Aorta (tissue), 5 donors: ENCODE measurements at regions not wholly inside any gene's neighbourhood (a gene's known extent, or its start where the extent isn't known, plus 50 kb on each side); places are given as distances from the start of the nearest gene placed in this dataset.

Experiments
- ATAC-seq: fragments of 200-7000 bp; cut with Tn5 transposase; one replicate; pipeline ENCODE4 v1.9.1; 2022; ENCODE audit warnings: moderate library complexity; ENCODE audit not compliant: low FRiP score
- DNase-seq, 2 donors: peaks; one replicate each; pipeline ENCODE4 v3.0.0-alpha.2; 2020
- H3K27ac ChIP-seq, 2 donors: one replicate each; pipeline ENCODE4 v1.5.1; 2013; ENCODE audit warnings: low read length in 2 of 2, mild to moderate bottlenecking in 2 of 2, moderate library complexity in 2 of 2, control low read depth in 1 of 2, inconsistent platforms in 1 of 2, low read depth in 1 of 2
- H3K27me3 ChIP-seq, 2 donors: one replicate each; pipeline ENCODE4 v1.6.1; 2013; ENCODE audit warnings: control low read depth in 1 of 2, low read length in 1 of 2, mild to moderate bottlenecking in 1 of 2, moderate library complexity in 1 of 2; ENCODE audit not compliant: insufficient read depth in 2 of 2, control insufficient read depth in 1 of 2
- H3K36me3 ChIP-seq, 2 donors: one replicate each; pipeline ENCODE4 v1.6.1; 2013; ENCODE audit warnings: control low read depth in 1 of 2, low read length in 1 of 2, mild to moderate bottlenecking in 1 of 2; ENCODE audit not compliant: insufficient read depth in 2 of 2, control insufficient read depth in 1 of 2
- H3K4me1 ChIP-seq, 2 donors: one replicate each; pipeline ENCODE4 v1.6.1; 2013; ENCODE audit warnings: low read length in 2 of 2, control low read depth in 1 of 2, mild to moderate bottlenecking in 1 of 2, moderate library complexity in 1 of 2; ENCODE audit not compliant: insufficient read depth in 2 of 2, control insufficient read depth in 1 of 2
- H3K4me3 ChIP-seq, 2 donors: one replicate each; pipeline ENCODE4 v1.5.1; 2013; ENCODE audit warnings: low read length in 2 of 2, control low read depth in 1 of 2, mild to moderate bottlenecking in 1 of 2
- H3K9me3 ChIP-seq: one replicate; pipeline ENCODE4 v1.6.1; 2013; ENCODE audit warnings: mild to moderate bottlenecking, low read length; ENCODE audit not compliant: control insufficient read depth
- WGBS, 2 donors: extraction: QIAGEN DNeasy Blood & Tissue Kit; methylation state at CpG; one replicate each; pipeline ENCODE4 v1.1.7; 2013; 5-methylcytosine and 5-hydroxymethylcytosine counted together
- intact Hi-C, 2 donors: fragments of 100-400 bp; cut with DNase I; formaldehyde crosslinking; loops; one replicate each; pipeline versions ENCODE4 v1.14.2 to v1.15.0; 2022
- donor health status: healthy with polysubstance abuse.
- donor health status: Bipolar disorder and iron deficiency.
- donor health status: DM: no; HTN: no; CAD: no.
- donor health status: DM: no; HTN: no; CAD: no.
- donor health status: DM: yes; HTN: yes; CAD: no.

DNA sequence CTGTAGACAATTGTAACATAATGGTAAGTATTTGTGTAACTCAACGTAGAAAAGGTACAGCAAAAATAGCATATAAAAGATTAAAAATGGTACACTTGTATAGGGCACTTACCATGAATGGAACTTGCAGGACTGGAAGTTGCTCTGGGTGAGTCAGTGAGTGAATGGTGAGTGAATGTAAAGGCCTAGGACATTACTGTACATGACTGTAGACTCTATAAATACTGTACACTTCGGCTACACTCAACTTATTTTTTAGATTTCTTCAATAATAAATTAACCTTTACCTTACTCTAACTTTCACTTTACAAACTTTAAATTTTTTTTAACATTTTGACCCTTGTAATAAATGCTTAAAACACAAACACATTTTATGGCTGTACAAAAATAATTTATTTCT lies 72.1 kb upstream of the FAM216B start:
- intact Hi-C loops: no loop called here
- Histone ChIP-seq H3K4me3 (no peak overlapping the region), H3K36me3 (no peaks in the 10 kb centered on the region), H3K27me3 (no peaks in the 10 kb centered on the region), H3K27ac (no peak overlapping the region), H3K4me1 (no peaks in the 10 kb centered on the region), H3K9me3 (no peaks in the 10 kb centered on the region)
- no peak for DNase-seq
- no peak for ATAC-seq
- WGBS, 2 donors: 92 to 93% methylated on average over 2 of the region's 2 CpGs

DNA sequence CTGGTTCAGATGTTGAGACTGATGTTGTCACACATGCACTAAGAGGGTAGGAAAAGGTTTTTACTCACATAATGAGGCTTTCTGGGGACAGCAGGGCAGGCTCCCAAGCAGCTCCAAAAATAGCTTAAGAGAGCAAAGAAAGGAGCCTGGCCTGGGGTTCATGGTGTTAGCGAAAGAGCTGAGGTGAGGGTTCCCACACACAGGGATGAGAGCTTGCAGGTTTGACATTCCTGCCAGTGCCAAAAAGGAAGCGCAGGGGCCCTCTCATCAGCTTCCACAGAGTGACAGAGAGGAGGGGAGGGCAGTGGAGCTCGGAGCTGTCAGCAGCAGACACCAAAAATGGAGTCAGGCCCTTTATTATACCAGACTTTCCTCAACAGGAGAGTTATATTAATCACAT lies 65.5 kb upstream of the FAM216B start:
- ATAC-seq: no peak
- H3K27ac ChIP-seq: no peak overlapping the region
- no peaks in the 10 kb centered on the region for H3K9me3 ChIP-seq
- no peaks in the 10 kb centered on the region for H3K27me3 ChIP-seq
- no peak overlapping the region for H3K4me3 ChIP-seq
- no peaks in the 10 kb centered on the region for H3K36me3 ChIP-seq
- H3K4me1 ChIP-seq: no peaks in the 10 kb centered on the region
- intact Hi-C loops: no loop called here
- no peak for DNase-seq
- WGBS, 2 donors: 58 to 79% methylated on average over 3 of the region's 3 CpGs

DNA sequence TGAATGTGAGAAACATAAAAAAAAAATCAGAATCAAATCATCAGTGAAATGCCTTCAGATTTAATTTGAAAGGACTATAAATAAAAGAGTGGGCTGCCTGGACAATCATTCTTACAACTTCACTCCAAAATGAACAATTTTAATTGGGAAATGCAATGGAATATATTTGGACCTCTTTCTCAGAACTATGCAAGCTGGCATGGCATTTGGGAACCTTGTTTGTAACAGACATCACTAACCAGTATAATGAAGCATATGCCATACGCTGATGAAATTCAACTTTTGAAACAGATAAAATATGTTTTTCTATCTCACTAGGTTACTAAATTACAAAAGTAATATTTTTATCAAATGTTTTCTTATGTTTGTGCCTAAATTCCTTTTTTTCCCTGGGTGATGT lies 64.2 kb upstream of the FAM216B start:
- H3K27ac ChIP-seq: no peak overlapping the region
- H3K27me3 ChIP-seq: no peaks in the 10 kb centered on the region
- ATAC-seq (no peak), DNase-seq (no peak)
- no peaks in the 10 kb centered on the region for H3K4me1 ChIP-seq
- WGBS, 2 donors: 62 to 95% methylated on average over 1 of the region's 1 CpG
- no peak overlapping the region for H3K4me3 ChIP-seq
- no peaks in the 10 kb centered on the region for H3K9me3 ChIP-seq
- intact Hi-C loops: no loop called here
- H3K36me3 ChIP-seq: no peaks in the 10 kb centered on the region

DNA sequence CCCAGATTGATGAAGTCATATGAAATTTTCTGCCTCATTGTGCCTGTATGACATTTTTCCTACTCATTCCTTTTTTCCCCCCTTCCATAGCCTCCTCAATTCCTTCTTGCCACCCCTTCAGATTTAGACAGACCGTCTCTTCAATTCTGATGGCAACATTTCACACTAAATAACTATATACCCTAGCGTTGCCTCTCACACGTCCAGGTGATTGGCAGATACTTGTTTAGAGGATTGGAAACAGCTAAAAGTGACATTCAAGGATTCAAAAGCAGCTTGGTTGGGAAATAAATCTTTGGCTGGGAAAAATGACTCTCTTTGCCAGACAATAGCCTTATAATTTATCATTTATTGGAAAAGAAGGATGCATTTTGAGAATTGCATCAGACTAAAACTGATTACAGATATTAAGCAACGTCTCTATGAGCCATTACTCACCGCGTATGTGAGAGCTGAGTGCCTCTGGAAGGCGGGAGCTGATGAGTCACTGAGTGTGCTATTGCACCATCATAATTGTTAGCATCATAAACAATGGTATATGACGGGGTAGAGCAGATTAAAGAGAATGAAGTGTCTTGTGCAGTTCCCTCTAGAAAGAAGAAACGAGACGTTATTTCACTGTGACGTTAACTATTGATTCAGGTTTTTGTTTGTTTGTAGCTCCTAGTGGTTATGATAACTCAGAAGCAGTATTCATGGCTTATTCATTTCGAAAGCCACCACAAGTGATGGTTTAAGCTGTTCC lies 61.1 kb upstream of the FAM216B start:
- H3K27me3 ChIP-seq: no peaks in the 10 kb centered on the region
- H3K4me3 ChIP-seq: no peak overlapping the region
- intact Hi-C loops: no loop called here
- H3K9me3 ChIP-seq: no peaks in the 10 kb centered on the region
- no peaks in the 10 kb centered on the region for H3K4me1 ChIP-seq
- H3K27ac ChIP-seq: no peak overlapping the region
- H3K36me3 ChIP-seq: no peaks in the 10 kb centered on the region
- DNase-seq: no peak
- 73 to 75% methylated on average over 12 of the region's 12 CpGs for WGBS, 2 donors
- ATAC-seq: peak; percentile 89

DNA sequence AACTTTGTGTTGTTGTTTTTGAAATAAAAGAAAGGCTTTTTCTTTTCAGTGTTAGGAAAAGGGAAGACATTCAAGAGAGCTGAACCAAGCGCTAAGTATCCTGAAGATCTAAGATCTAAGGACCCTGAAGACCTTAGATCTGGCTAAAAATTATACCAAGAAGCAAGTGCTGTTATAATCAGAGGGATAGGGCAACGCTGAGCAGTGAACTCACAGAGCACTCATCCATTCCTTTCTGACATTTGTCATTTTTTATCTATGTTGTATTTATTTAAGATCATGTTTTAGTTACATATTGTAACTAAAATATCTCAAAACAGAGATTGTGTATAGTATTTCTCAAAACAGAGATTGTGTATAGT lies 60.5 kb upstream of the FAM216B start:
- Histone ChIP-seq H3K4me1 (no peaks in the 10 kb centered on the region), H3K27me3 (no peaks in the 10 kb centered on the region), H3K4me3 (no peak overlapping the region), H3K27ac (no peak overlapping the region), H3K36me3 (no peaks in the 10 kb centered on the region), H3K9me3 (no peaks in the 10 kb centered on the region)
- intact Hi-C loops: no loop called here
- DNase-seq (no peak), ATAC-seq (no peak)
- WGBS, 2 donors: 55 to 58% methylated on average over 2 of the region's 2 CpGs

DNA sequence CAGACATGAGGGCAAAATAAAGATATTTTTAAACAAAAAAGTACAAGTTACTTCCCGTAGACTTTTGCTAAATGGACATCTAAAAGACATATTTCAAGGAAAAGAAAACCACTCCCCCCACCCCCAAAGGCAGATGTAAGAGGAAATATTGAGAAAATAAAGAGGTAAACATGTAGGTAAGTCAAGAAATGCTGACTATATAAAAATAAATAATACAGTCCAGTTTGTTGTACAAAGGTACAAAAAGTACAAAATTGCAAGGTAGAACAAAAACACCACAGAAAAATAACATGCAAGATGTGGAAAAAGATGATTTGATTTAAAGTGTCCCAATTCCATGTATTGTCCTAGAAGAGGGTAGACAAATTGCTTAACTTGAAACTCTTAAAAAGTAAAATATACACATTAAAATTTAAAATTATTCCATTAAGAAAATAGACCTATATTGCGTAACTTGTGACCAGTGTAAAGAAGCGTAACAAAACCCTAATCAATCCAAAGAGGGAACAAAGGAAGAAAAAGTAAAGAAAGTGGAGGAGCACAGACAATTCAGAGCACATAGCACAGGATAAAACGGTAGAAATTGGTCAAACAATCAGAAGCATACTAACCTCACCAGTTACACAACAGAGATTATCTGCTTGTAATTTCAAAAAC lies 58.4 kb upstream of the FAM216B start:
- intact Hi-C loops: no loop called here
- DNase-seq (no peak), ATAC-seq (no peak)
- H3K36me3 ChIP-seq: no peaks in the 10 kb centered on the region
- no peaks in the 10 kb centered on the region for H3K4me1 ChIP-seq
- peaks cover 4% of the 10 kb centered on the region for H3K9me3 ChIP-seq
- H3K27ac ChIP-seq: no peak overlapping the region
- peaks cover 0 to 2% of the 10 kb centered on the region in 2 donors for H3K27me3 ChIP-seq
- H3K4me3 ChIP-seq: no peak overlapping the region
- WGBS, 2 donors: 94 to 96% methylated on average over 4 of the region's 4 CpGs

DNA sequence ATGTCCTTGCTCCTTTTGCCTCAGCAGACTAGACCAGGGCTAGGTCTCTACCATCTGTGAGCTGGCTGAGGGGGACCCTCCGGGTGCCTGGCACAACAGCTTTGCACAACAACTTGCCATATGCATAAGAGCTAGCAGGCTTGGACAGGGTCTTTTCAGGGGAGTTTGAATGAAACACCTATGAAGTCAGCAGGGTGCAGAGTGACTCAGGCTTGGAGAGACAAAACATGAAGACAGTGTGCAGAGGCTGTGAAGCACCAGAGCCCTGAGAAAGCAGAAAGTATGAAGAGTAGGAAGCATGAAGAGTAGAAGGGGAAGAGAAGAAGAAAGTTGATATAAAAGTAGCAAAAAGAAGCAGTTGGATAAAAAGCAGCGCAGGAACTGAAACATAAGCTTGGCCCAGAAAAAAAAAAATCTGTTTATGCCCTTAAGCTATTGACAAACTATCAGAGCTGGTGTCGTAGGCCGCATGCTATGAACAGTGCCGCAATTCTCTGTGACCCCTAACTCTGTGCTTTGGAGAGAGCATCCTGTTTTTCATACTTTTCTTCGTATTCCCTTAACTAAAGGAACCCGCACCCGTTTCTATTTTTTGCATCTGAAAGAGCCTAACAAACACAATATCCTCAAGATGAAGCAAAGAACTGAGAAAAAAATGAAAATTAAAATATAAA lies 52.7 kb upstream of the FAM216B start:
- H3K4me3 ChIP-seq: no peak overlapping the region
- ATAC-seq: no peak
- WGBS, 2 donors: 68 to 72% methylated on average over 8 of the region's 8 CpGs
- no peak overlapping the region for H3K27ac ChIP-seq
- H3K4me1 ChIP-seq: no peaks in the 10 kb centered on the region
- peaks cover 0 to 2% of the 10 kb centered on the region in 2 donors for H3K27me3 ChIP-seq
- no peak for DNase-seq
- peaks cover 4% of the 10 kb centered on the region for H3K9me3 ChIP-seq
- intact Hi-C loops: no loop called here
- no peaks in the 10 kb centered on the region for H3K36me3 ChIP-seq

DNA sequence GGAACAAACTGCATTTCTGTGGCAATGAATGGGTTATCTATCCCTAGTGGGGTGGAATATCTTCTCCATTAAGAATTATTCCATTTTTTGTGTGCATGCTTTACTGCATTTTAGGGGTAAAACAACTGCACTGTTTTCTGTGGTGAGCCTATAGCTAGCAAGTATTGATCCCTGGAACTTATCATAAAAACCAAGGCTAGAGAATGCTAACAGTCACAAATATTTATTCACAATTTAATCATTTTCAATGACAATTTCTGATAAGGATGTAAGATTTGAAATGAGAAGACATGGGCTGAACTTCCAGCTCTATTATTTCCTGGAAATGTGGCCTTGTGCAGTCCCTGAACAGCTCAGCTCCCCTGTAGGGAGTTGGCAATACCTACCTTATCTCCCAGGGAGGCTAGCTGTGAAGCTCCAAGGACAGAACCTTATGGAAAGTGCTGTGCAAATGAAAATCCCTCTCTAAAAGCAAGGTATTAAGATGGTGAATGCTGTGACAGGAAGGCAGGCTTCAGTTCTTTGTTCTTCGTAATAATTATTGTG lies 51.5 kb upstream of the FAM216B start:
- WGBS, 2 donors: 96% methylated on average over 1 of the region's 1 CpG
- no peak for ATAC-seq
- Histone ChIP-seq H3K36me3 (no peaks in the 10 kb centered on the region), H3K27ac (no peak overlapping the region), H3K4me3 (no peak overlapping the region), H3K9me3 (peaks cover 4% of the 10 kb centered on the region), H3K4me1 (no peaks in the 10 kb centered on the region), H3K27me3 (peaks cover 0 to 2% of the 10 kb centered on the region in 2 donors)
- intact Hi-C loops: no loop called here
- DNase-seq: no peak
